Panc1 (cell line): ENCODE measurements at regions not wholly inside any gene's neighbourhood (a gene's known extent, or its start where the extent isn't known, plus 50 kb on each side); places are given as distances from the start of the nearest gene placed in this dataset.

Source experiments
- ATAC-seq: fragments of 200-7000 bp; cut with Tn5 transposase; 2 replicates; pipeline ENCODE4 v1.9.1; 2020; ENCODE audit warnings: mild to moderate bottlenecking, moderate library complexity
- BruUV-seq: library from RNA; stranded (reverse); fragments of 400-500 nt; replicated peaks from 2 replicates; lab custom pipeline; 2021; lab: Mats Ljungman, UMichigan
- CTCF ChIA-PET: fragments of 300-600 bp; sonication (Branson Sonifier 250); formaldehyde crosslinking; loops from one replicate; lab custom pipeline; 2022; ENCODE audit warnings: antibody characterized with exemption; lab: Charles Lee
- POLR2A ChIA-PET: fragments of 300-600 bp; sonication (Branson Sonifier 250); formaldehyde crosslinking; loops from one replicate; lab custom pipeline; 2022; ENCODE audit warnings: antibody characterized with exemption; lab: Charles Lee
- DNase-seq: peaks from one replicate; pipeline ENCODE4 v3.0.0-alpha.2; 2010; ENCODE audit warnings: low read depth, low spot score
- H3K27ac ChIP-seq: 2 replicates; pipeline ENCODE4 v1.5.1; 2011; ENCODE audit warnings: mild to moderate bottlenecking, low read length, inconsistent platforms
- H3K27me3 ChIP-seq: fragments of 200-500 bp; sonication (Bioruptor generic); 2 replicates; pipeline ENCODE4 v1.6.0; 2014; ENCODE audit warnings: low read length, inconsistent platforms; ENCODE audit not compliant: control insufficient read depth, insufficient read depth
- H3K36me3 ChIP-seq: fragments of 200-500 bp; sonication (Bioruptor generic); 2 replicates; pipeline ENCODE4 v1.5.1; 2014; ENCODE audit warnings: inconsistent platforms, mild to moderate bottlenecking, low read length, moderate library complexity; ENCODE audit not compliant: control insufficient read depth, insufficient read depth
- H3K4me1 ChIP-seq: 2 replicates; pipeline ENCODE4 v1.5.1; 2011; ENCODE audit warnings: inconsistent platforms, mild to moderate bottlenecking, low read length, moderate library complexity; ENCODE audit not compliant: control insufficient read depth, insufficient read depth
- H3K4me3 ChIP-seq, 2 experiments: 2 replicates each; pipeline ENCODE4 v1.5.1; 2011 to 2012; ENCODE audit warnings: low read depth in 2 of 2, low read length in 2 of 2, mild to moderate bottlenecking in 2 of 2, inconsistent platforms in 1 of 2, moderate library complexity in 1 of 2
- H3K9me3 ChIP-seq: fragments of 200-500 bp; sonication (Bioruptor generic); 2 replicates; pipeline ENCODE4 v1.5.1; 2014; ENCODE audit warnings: low read depth, mild to moderate bottlenecking, inconsistent platforms, low read length, moderate library complexity; ENCODE audit not compliant: control insufficient read depth, insufficient read depth
- POLR2AphosphoS5 ChIP-seq: IDR thresholded peaks from 2 replicates; pipeline ENCODE4 v1.6.1; 2012; ENCODE audit warnings: mild to moderate bottlenecking, low read depth, low read length, moderate library complexity
- REST ChIP-seq, 2 experiments: IDR thresholded peaks; 2 replicates each; pipeline ENCODE4 v1.6.1; 2011 to 2012; ENCODE audit warnings: low read depth in 2 of 2, control low read depth in 1 of 2, low read length in 1 of 2, mild to moderate bottlenecking in 1 of 2, moderate library complexity in 1 of 2; ENCODE audit not compliant: insufficient read depth in 1 of 2
- SIN3A ChIP-seq: IDR thresholded peaks from 2 replicates; pipeline ENCODE4 v1.6.1; 2012; ENCODE audit warnings: low read depth, mild to moderate bottlenecking, low read length, moderate library complexity, borderline replicate concordance; ENCODE audit not compliant: insufficient read depth
- TCF7L2 ChIP-seq: IDR thresholded peaks from 2 replicates; pipeline ENCODE4 v1.6.1; 2011; ENCODE audit warnings: mild to moderate bottlenecking, low read depth, low read length, inconsistent platforms
- in situ Hi-C: cut with HindIII; loops from 2 replicates; pipeline ENCODE4 v1.10.0; 2016; ENCODE audit warnings: low sequenced_read_pairs, low pct_unique_long_range_greater_than_20kb
- intact Hi-C: fragments of 100-400 bp; cut with micrococcal nuclease; formaldehyde crosslinking; loops from one replicate; pipeline ENCODE4 v1.10.0; 2022; ENCODE audit not compliant: unreplicated experiment
- TF ChIP-seq, protein P1 (sequence below): fragments of 450-650 bp; IDR thresholded peaks from 2 replicates; pipeline ENCODE4 v1.5.1; 2017; ENCODE audit warnings: mild to moderate bottlenecking

GRCh38 chr2:184199274-184199673 is 399.1 kb upstream of the ZNF804A start:
- H3K27me3 ChIP-seq = no peaks in the 10 kb centered on the region
- no peaks in the 10 kb centered on the region for H3K4me1 ChIP-seq
- H3K9me3 ChIP-seq = no peaks in the 10 kb centered on the region
- ATAC-seq (no peak), DNase-seq (no peak)
- POLR2A ChIA-PET = no interaction called here
- no peak overlapping the region for H3K4me3 ChIP-seq
- TF ChIP-seq POLR2AphosphoS5 (no peak), TCF7L2 (no peak), REST (IDR thresholded peaks at IDR 0.05; ENCODE audit: insufficient read depth in 1 of 2, low read depth in 2 of 2, low read length in 1 of 2) (no peak), SIN3A (no peak)
- TF ChIP-seq, protein P1, sequence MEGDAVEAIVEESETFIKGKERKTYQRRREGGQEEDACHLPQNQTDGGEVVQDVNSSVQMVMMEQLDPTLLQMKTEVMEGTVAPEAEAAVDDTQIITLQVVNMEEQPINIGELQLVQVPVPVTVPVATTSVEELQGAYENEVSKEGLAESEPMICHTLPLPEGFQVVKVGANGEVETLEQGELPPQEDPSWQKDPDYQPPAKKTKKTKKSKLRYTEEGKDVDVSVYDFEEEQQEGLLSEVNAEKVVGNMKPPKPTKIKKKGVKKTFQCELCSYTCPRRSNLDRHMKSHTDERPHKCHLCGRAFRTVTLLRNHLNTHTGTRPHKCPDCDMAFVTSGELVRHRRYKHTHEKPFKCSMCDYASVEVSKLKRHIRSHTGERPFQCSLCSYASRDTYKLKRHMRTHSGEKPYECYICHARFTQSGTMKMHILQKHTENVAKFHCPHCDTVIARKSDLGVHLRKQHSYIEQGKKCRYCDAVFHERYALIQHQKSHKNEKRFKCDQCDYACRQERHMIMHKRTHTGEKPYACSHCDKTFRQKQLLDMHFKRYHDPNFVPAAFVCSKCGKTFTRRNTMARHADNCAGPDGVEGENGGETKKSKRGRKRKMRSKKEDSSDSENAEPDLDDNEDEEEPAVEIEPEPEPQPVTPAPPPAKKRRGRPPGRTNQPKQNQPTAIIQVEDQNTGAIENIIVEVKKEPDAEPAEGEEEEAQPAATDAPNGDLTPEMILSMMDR = no peak
- intact Hi-C loops = no loop called here
- in situ Hi-C loops = no loop called here
- no peaks in the 10 kb centered on the region for H3K36me3 ChIP-seq
- H3K27ac ChIP-seq = no peak overlapping the region
- no TSS peak for BruUV-seq
- CTCF ChIA-PET = no interaction called here

GRCh38 chr2:184201246-184201645 is 397.1 kb upstream of the ZNF804A start:
- Histone ChIP-seq H3K36me3 (no peaks in the 10 kb centered on the region), H3K9me3 (no peaks in the 10 kb centered on the region), H3K27me3 (no peaks in the 10 kb centered on the region), H3K27ac (no peak overlapping the region), H3K4me1 (no peaks in the 10 kb centered on the region), H3K4me3 (no peak overlapping the region)
- BruUV-seq = no TSS peak
- intact Hi-C loops = no loop called here
- TF ChIP-seq SIN3A (no peak), REST (IDR thresholded peaks at IDR 0.05; ENCODE audit: insufficient read depth in 1 of 2, low read depth in 2 of 2, low read length in 1 of 2) (no peak), TCF7L2 (no peak), POLR2AphosphoS5 (no peak)
- TF ChIP-seq, protein P1 = no peak
- no peak for DNase-seq
- no peak for ATAC-seq
- CTCF ChIA-PET = no interaction called here
- POLR2A ChIA-PET = no interaction called here
- in situ Hi-C loops = no loop called here
